ENCODE measurements at regions not wholly inside any gene's neighbourhood (a gene's known extent, or its start where the extent isn't known, plus 50 kb on each side); places are given as distances from the start of the nearest gene placed in this dataset.

DNA sequence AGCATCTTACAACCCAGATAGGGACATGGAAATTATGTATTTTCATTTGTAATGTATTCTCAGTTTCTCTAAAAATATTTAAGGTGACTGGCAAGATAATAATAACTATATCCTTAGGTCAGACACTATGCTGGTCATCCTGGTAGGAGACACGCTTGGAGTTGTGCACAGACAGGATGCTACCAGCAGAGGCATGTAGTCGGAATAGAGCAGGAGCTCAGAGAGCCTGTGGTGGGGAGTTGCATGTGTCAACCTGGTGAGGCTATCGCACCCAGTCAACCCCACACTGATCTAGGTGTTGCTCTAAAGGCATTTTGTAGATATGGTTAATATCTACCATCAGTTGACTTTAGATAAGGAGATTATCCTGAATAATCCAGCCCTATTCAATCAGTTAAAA, 318.5 kb downstream of the MIAT start:
- no peak for DNase-seq

DNA sequence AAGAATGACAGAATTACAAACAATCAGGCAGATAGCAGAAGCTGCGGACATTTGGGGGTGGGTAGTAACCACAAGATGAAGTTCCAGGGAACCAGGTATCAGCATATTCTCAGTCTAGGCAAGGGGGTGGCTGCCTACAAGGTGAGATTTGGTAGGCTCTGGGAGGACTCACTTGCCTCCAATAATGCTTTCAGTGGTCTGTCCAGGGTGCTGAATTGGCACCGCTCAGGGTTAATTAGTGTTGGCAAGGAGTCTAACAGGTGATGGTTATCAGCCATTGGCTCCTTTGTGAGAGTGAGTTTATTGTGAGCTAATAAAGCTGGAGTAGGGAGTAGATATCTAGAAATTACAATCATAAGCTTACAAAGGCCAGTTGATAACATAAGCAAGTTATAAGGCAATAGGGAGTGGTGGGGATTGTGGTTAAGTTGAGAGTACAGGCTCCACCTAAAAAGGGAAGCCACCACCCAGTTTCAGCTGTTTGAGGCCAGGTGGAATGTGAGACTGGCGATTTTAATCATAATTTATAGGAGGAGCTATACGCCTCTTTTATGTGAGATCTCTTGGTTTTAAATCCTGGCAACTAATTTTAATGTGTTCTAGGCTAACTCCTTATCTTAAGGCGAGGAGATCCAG, 320.5 kb downstream of the MIAT start:
- DNase-seq, result no peak

DNA sequence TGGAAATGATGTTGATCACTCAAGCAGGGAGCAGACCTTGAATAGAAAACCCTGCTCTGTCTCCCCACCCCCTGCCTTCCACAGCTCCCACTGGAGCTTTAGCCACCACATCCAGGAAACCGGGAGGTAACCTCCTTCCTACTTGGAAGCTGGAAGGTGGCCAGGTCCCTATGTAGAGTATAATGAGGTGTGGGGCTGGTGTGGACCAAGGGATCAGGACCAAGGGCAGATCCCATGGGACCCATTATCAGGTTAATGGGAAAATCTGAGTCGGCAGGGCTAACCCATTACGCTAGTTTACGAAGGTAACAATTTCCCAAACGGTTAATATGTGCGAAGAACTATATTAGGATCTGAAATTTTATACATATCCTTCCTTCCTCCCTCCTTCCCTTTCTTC, 321.9 kb downstream of the MIAT start:
- DNase-seq, result no peak

DNA sequence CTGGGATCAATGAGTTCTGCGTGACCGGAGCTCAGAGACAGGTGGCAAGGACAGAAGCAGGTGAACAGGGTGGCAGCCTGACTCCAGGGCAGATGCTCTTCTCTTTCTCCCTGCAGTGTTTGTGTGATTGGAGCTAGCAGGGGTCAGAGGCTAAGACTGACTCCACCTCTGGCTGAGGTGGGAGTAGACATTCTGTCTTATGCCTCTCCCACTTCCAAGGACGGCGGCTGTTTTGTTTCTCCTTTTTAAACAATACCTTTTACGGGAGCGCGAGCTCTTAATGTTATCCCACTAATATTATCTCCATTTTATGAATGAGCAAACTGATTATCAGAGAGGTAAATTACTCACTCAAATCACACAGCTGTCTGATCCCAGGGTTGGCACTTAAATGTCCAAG, 323.7 kb downstream of the MIAT start:
- no peak for DNase-seq

DNA sequence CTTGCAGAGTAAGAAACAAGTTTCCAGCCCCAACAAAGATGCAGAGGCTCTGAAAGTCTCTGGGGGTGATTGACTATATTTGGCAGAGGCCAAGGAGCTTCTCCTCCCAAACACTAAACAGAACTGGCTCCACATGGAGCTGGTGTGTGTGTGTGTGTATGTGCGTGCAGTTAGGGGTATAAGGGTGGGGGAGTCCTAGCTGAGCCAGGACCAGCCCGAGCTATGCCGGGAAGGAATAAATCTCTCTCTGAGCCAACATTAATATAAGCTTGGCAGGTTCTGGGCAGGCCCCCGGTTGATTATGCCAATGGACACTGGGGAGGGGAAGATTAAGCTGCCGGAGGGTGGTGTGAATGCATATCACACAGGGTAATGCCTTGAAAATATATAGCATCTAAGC, 324.2 kb downstream of the MIAT start:
- no peak for DNase-seq

DNA sequence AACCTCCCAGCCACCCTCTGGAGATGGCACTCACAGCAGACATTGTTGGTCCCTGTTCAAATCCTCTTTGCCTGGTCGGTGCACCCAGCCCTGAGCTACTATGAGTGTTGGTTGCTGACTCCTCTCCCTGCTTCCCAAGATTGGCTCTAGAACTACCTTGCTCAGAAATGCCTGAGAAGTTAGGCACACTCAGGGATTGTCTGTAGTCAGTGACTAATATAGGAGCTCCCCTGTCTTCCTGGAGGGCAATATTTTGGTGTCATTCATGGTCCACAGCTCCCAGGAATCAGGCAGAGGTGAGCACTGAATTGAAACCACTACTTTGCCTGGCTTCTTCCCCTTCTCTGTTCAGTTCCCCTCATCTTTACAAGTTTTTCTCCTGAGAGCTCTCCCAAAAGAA, 325.9 kb downstream of the MIAT start:
- no peak for DNase-seq

DNA sequence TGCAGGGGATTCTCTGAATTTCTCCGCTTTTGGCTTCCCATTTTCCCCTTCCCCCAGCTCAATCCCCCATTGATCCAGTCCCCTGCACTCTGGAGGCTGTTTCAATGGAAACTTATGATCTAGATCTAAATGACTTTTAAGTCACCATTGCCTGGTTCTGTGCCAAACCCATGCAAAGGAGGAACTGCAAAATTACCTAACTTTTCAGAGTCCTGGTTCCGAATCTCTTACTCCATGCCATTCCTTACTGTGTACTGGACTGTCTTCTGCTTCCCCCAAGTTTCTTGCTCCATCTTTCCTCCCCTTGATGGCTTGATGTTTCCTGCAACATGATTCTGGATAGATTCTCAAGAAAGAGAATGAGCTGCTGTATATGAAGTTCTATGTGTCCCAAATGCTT, 327.8 kb downstream of the MIAT start:
- no peak for DNase-seq

DNA sequence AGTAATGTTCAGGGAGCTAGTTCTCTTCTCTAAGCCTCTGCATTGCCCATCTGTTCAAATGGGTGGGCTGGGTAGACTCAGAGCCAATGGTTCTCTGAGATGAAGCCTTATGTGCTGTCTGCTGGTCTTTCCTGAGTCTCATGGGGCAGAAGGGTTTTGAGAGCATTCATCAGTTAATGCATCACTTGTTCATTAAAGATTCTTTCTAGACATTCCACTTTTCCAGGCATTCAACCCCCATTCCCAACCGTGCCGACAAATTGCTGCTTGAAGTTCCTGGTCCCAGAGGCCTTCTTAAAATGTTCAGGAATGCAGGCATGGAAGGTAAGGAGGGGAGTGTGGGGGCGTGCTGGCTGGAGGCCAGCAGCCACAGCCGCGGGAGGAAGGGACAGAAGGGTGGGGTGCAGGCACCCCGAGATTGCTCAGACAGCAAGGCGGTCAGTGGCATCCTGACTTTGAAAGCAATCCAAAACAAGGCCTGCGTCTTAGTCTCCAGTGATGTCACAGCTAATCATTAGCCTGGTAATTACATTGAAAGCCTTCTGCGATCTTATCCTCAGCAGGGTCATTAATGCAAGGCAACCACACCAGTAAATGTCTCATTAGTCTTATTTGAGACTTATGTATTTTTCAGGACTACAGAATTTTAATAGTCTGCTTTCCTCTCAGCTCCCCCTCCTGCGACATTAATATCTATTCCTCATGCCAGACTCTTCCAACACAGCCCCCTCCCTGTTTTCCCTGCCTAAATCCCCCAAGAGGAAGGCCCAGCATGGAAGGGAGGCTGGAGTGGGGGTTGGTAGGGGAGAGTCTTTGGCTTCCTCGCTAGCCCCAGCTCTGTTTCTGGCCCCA, 328.8 kb downstream of the MIAT start:
- DNase-seq, result no peak

DNA sequence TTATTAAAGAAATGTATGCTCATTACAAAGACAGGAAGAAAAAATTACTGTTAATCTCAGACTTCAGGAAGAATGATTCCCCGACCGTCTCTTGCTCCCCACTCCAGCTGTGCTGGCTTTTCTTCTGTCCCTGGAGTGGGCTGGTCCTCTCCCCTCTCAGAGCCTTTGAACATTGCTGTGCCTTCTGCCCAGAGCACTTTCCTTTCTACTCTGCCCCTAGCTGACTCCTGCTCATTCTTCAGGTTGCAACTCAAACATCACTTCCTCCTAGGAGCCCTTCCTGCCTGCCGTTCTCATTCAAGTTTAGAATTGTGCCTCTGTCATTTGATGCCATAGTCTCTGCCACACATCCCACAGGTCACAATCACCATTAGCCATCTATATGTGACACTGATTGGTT, 329.5 kb downstream of the MIAT start:
- no peak for DNase-seq

DNA sequence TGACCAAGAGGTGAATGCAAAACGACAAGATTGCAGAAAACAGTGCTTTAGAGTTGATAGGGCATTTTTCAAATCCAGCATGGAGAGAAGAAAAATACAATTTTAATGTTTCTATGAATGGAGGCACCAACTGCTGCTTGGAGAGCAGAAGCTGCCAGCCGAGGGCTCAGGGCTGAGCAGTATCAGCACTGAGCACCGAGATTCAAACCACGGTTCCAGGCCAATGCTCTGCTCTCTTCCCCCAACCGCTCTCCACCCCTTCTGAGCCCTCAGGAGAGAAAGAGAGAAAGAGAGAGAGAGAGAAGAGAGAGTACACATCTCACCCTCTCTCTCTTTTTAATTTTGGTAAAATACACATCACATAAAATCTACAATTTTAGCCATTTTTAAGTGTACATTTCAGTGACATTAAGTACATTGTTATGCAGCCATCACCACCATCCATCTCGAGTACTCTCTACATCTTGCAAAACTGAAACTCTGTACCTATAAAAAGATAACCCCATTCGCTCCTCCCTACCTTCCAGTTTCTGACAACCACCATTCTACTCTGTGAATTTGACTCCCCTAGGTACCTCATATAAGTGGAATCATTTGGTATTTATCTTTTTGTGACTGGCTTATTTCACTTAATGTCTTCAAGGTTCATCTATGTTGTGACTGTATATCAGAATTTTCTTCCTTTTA, 333.3 kb downstream of the MIAT start:
- no peak for DNase-seq

DNA sequence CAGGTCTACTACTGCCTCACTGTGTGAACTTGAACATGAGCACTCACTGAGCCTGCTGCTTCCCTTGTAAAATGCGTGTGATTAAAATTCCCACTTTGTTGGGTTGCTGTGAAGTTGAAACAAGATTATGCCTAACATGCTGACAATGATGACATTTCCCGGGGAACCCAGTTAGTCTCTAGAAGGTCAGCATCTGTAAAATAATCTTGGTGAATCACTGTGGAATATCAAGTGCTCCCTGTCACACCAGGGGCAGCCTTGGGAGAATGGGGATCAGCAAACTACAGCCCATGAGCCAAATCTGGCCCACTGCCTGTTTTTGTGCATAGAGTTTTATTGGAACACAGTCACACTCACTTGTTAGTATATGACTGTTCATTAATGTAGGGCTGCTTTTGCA, 335.2 kb downstream of the MIAT start:
- DNase-seq, result no peak

DNA sequence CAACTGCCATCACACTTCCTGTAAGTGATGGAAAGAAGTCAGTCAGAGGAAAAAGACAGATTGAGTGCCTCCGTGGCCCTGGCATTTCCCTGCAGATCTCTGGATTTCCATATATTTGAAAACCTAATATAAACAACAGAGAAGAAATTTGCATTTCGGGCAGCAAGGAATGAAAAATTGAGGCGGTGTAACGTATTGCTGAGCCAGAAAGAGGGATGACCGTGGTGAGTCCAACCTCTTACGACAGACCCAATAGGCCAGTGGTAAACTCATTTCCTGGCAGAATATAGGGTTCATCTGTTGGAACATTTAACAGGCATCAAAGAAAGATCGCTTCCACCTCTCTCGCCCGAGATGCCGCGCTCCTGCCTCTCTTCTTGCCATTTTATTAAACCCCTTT, 336.5 kb downstream of the MIAT start:
- DNase-seq, result no peak

DNA sequence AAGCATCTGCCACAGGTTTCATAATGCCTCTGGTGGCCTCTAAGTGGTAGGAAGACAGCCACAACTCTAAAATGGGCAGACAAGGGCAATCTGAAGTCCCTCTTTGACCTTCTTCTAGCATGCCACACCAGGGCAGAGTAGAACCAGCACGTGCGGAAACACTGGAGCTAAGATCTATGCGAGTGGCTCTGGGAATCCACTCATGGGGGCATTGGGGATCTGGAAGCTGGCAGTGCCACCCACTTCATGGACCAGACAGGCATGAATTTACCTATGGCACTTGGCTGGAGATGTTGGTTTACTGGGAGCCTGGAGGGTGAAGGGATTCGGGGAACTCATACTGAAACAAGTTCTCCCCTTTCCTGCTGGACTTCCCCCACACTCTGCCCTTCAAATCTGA, 337.4 kb downstream of the MIAT start:
- no peak for DNase-seq

DNA sequence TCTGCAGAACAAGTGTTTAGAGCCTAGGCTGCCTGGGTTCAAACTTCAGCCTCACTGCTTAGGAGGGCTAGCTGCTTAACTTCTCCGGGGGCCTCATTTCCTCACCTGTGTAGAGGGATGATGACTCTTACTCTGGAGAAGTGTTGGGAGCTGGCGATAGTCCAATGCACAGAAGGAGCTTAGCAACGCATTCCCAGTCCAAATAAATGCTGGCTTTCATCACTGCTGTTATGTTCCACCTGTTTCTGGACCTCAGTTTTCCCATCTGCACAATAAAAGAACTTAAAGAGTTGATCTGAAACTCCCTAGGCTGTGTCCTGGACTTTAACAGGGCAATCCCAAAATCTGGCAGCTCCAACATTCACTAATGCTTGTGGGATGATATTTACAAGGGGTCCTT, 337.8 kb downstream of the MIAT start:
- no peak for DNase-seq

DNA sequence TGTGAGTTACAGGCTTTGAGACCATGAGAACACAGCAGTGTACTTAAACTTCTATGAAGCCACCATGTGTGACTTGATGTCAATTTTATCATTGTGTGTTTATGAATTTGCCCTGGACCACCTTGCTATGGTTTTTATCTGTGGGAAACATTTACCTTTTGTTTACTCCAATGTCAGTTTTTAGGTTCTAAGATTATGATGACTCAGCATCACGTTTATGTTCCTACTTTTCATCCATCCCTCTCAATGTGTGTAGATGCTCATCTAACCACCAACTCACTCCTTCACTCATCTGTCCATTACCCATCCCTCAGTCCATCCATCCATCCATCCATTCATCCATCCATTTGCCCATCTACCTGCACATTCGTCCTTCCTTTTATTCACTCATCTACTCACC, 338.8 kb downstream of the MIAT start:
- DNase-seq, result no peak

DNA sequence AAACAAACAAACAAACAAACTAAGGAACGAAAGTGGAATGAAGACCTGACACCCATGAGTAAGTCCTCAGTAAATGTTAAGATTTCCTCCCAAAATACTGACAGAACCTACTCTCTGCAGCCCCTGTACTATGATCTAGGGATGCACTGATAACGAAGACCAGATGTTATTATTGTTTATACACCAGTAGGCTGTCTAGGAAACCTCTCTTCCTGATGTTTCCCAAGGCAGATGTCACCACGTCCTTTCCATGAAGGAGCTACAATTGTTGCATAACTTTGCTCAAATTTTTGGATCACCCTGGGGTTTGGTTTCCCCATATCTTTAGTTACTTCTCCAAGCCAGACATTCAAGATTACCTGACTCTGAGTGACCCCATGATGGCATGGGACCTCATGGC, 340.7 kb downstream of the MIAT start:
- DNase-seq, result no peak

DNA sequence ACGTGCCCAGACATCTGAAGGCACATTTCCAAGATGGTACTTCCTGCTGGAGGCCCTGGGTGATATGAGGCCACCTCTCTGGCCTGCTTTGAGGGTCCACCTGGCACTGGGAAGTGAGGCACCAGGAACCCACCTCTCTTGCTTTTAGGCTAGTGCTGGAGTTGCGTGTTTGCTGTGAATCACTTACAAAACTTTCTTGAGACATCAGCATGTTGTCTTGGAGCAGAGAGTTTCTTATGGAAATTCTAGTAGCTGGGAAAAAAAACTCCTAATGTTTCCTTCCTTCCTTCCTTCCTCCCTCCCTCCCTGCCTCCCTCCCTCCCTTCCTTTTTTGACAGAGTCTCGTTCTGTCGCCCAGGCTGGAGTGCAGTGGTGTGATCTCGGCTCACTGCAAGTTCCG, 341.3 kb downstream of the MIAT start:
- no peak for DNase-seq

DNA sequence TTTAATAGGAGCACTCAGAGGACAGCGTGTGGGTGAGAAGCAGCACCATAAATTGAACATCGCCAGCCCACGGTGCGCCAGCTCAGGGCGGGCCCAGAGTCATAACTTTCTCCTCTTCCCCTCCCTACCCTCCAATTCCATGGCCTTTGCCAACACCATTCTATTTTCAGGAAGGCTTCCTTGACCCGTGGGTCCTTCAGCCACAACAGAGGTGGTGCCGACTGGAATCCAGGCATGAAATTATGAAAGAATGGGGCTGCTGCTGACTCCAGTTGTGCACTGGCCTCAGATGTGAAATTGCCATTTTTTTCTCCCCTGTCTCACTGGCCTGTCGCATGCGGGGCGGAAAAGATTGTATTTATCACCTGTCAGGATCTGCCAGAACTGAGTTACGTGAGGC, 345.9 kb downstream of the MIAT start:
- DNase-seq, result no peak

DNA sequence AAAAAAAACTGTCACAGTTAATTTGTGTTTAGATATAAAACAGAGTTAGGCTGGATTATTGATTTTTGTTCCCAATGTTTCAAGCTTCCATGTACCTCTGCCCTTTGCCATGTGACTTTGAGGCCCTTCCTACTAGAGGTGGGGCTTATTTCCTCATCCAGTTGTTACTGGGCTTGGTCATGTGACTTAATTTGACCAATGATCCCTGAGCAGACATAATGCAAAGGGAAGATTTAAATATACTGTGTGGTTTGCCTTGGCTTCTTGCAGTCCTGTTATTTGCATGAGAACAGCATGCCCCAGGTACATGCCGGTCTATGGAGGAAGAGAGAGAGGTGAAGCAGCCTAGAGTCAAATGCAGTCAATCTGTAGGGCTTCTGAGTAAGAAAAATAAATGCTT, 347.0 kb downstream of the MIAT start:
- DNase-seq, result no peak

DNA sequence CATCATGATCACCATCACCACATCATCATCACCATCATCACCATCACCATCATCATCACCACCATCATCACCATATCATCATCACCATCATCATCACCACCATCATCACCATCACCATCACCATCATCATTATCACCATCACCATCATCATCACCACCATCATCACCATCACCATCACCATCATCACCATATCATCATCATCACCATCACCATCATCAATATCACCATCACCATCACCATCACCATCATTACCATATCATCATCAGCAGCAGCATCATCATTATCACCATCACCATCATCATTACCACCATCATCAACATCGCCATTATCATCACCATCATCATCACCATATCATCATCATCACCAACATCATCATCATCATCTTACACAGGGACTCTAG, 351.1 kb downstream of the MIAT start:
- no peak for DNase-seq

DNA sequence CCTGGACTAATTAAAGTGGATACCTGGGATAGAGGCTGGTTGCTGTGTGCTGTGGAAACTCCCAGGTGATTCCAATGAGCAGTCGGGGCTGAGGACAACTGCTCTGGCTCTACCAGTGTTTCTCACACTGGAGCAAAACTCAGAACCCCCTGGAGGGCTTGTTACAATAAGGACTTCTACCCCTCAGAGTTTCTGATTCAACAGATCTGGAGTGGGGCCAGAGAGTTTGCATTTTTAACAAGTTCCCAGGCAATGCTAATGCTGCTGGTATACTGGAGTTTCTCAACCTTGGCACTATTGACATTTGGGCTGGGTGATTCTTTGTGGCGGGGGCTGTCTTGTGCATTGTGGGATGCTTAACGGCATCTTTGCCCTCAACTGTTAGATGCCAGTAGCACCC, 353.7 kb downstream of the MIAT start:
- DNase-seq, result no peak

DNA sequence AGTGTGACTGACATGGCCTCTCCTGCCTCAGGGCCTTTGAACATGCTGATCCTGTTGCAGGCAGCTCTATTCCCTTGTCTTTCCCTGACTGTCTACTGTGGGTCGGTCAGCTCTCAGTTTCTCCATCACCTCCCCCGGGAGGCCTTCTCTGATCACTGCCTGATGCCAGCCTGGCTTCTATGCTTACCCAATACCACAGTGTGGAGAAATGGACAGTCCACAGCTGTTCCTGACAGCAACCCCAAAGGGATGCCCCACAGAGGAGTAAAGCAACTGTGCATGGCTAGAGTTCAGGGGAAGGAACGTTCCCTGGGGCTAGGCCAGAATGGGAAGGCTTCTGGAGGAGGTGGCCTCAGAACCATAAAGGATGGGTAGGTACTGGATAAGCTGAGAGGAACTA, 354.3 kb downstream of the MIAT start:
- no peak for DNase-seq

DNA sequence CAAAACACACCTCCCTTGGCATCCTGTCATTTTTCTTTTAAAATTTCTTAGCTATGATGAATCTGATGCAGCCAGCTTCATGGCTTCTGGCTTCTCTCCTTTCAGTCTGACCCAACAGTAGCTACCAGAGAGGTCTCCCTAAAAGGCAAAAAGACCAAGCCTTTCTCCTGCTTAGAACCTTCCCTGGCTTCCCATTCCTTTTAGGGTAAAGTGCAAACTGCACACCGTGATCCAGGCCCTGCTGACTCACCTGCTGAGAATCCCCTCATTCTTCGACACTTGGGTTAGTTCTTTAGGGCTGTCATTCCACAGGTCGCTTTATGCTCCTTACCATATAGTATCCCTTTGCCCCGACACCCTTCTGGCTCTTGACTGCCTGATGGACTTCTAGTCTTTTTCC, 362.4 kb downstream of the MIAT start:
- DNase-seq, result no peak

DNA sequence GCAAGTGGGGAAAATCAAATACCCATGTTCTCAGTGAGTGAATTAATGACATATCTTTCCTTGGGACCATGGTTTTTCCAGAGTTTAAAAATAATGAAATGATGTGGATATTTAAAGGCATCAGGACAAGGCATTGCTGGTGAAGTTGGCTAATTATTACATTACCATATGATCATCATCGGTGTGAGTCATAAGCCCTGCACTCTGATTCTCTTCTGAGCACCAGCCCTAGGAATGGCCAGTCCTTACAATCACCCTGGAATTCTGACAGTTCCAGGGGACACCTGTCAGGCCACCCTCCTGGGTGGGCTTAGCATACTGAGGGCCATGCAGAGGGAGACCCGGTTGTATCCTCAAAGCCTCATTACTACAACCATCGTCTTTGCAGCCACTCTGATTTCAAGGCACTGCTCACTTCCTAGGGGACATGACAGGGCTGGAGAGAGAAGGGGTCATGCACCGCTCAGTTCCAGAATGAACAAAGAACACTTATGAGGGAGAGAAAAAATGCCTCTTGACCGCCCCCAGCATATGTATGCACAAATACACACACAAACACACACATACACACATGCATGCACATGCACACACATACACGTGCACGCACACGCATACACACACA, 365.0 kb downstream of the MIAT start:
- no peak for DNase-seq
